Left ventricle myocardium inferior (tissue), 1 donor: ENCODE measurements at regions not wholly inside any gene's neighbourhood (a gene's known extent, or its start where the extent isn't known, plus 50 kb on each side); places are given as distances from the start of the nearest gene placed in this dataset.

Experiments used
- DNase-seq: peaks from one replicate; pipeline ENCODE4 v3.0.0-alpha.2; 2020
- H3K27ac ChIP-seq: fragments of 200-600 bp; replicated peaks from 2 replicates; pipeline ENCODE4 v1.8.0; 2021
- H3K27me3 ChIP-seq: fragments of 200-600 bp; 2 replicates; pipeline ENCODE4 v1.8.0; 2021; ENCODE audit warnings: low read depth
- H3K36me3 ChIP-seq: fragments of 200-600 bp; 2 replicates; pipeline ENCODE4 v1.8.0; 2021
- H3K4me1 ChIP-seq: fragments of 200-600 bp; 2 replicates; pipeline ENCODE4 v1.8.0; 2021
- H3K4me3 ChIP-seq: fragments of 200-600 bp; 2 replicates; pipeline ENCODE4 v1.8.0; 2021; ENCODE audit warnings: mild to moderate bottlenecking, moderate library complexity
- H3K9me3 ChIP-seq: fragments of 200-600 bp; replicated peaks from 2 replicates; pipeline ENCODE4 v1.8.0; 2021
- CTCF ChIP-seq: fragments of 200-600 bp; IDR thresholded peaks from 2 replicates; pipeline ENCODE4 v1.8.0; 2021; ENCODE audit warnings: antibody characterized with exemption, mild to moderate bottlenecking, borderline replicate concordance
- intact Hi-C: fragments of 100-400 bp; cut with micrococcal nuclease; formaldehyde crosslinking; loops from one replicate; pipeline ENCODE4 v1.11.0; 2022
- donor health status: DM: no; HTN: yes; CAD: no; lungs with severe emphysema.

- Histone ChIP-seq H3K4me1 (peaks cover 6% of the 10 kb centered on the region), H3K27me3 (no peaks in the 10 kb centered on the region), H3K4me3 (no peak overlapping the region), H3K9me3 (no peaks in the 10 kb centered on the region), H3K36me3 (no peaks in the 10 kb centered on the region), H3K27ac (no peak overlapping the region)
- no peak for DNase-seq
- intact Hi-C loops, result no loop called here
- TF ChIP-seq CTCF, result no peak
Observed at GRCh38 chr13:40456397-40456953, 210.0 kb downstream of the FOXO1 start.

GRCh38 chr13:40456979-40457553 lies 209.4 kb downstream of the FOXO1 start:
- no peaks in the 10 kb centered on the region for H3K27me3 ChIP-seq
- no peaks in the 10 kb centered on the region for H3K9me3 ChIP-seq
- no peak for DNase-seq
- H3K4me3 ChIP-seq, result no peak overlapping the region
- intact Hi-C loops, result no loop called here
- peaks cover 2% of the 10 kb centered on the region for H3K4me1 ChIP-seq
- no peak for TF ChIP-seq CTCF
- no peaks in the 10 kb centered on the region for H3K36me3 ChIP-seq
- no peak overlapping the region for H3K27ac ChIP-seq

- H3K9me3 ChIP-seq, result no peaks in the 10 kb centered on the region
- intact Hi-C loops, result no loop called here
- H3K4me1 ChIP-seq, result no peaks in the 10 kb centered on the region
- no peak for TF ChIP-seq CTCF
- no peak for DNase-seq
- no peaks in the 10 kb centered on the region for H3K27me3 ChIP-seq
- no peak overlapping the region for H3K27ac ChIP-seq
- H3K4me3 ChIP-seq, result no peak overlapping the region
- no peaks in the 10 kb centered on the region for H3K36me3 ChIP-seq
Observed at GRCh38 chr13:40457929-40458719, 208.3 kb downstream of the FOXO1 start.

GRCh38 chr13:40458720-40458990 lies 207.8 kb downstream of the FOXO1 start:
- no peak for DNase-seq
- Histone ChIP-seq H3K9me3 (no peaks in the 10 kb centered on the region), H3K27me3 (no peaks in the 10 kb centered on the region), H3K27ac (no peak overlapping the region), H3K4me1 (no peaks in the 10 kb centered on the region), H3K4me3 (no peak overlapping the region), H3K36me3 (no peaks in the 10 kb centered on the region)
- intact Hi-C loops, result no loop called here
- no peak for TF ChIP-seq CTCF

GRCh38 chr13:40460116-40460515 lies 206.3 kb downstream of the FOXO1 start:
- DNase-seq, result no peak
- H3K27ac ChIP-seq, result no peak overlapping the region
- intact Hi-C loops, result no loop called here
- H3K4me3 ChIP-seq, result no peak overlapping the region
- no peaks in the 10 kb centered on the region for H3K4me1 ChIP-seq
- H3K27me3 ChIP-seq, result no peaks in the 10 kb centered on the region
- TF ChIP-seq CTCF, result no peak
- no peaks in the 10 kb centered on the region for H3K36me3 ChIP-seq
- H3K9me3 ChIP-seq, result no peaks in the 10 kb centered on the region
